ENCODE measurements at regions not wholly inside any gene's neighbourhood (a gene's known extent, or its start where the extent isn't known, plus 50 kb on each side); places are given as distances from the start of the nearest gene placed in this dataset.

DNA sequence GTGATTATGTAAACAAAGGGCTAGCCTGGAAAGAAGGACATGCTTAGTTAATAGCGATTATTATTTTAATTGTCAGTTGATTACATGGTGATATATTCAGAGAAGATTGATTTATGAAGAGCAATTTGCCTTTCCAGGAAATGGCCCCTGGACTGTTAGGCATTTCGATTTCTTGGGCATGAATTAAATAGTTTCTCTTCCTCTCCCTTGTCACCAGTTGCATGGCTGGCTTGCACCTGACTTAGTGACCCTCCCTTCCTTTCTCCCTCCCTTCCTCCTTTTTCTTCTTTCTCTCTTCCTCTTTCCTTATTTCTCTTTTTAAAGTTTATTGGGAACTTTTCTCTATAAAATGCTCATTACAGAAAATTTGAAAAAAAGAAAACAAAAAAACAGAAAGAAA is 235.4 kb downstream of the CDC5L start:
- Histone ChIP-seq H3K4me1 (no peaks in the 10 kb centered on the region), H3K27ac (no peak overlapping the region), H3K4me3 (no peak overlapping the region), H3K9me3 (no peaks in the 10 kb centered on the region), H3K36me3 (no peaks in the 10 kb centered on the region), H3K27me3 (no peaks in the 10 kb centered on the region)
- intact Hi-C loops (cut with DNase I) = no loop called here
- no peak for DNase-seq (ENCODE audit: extremely low spot score in 2 of 2)
- TF ChIP-seq POLR2AphosphoS5 (IDR thresholded peaks at IDR 0.05; ENCODE audit: insufficient read depth in 1 of 2, low read depth in 1 of 2) = no peak
- TF ChIP-seq, protein P1, sequence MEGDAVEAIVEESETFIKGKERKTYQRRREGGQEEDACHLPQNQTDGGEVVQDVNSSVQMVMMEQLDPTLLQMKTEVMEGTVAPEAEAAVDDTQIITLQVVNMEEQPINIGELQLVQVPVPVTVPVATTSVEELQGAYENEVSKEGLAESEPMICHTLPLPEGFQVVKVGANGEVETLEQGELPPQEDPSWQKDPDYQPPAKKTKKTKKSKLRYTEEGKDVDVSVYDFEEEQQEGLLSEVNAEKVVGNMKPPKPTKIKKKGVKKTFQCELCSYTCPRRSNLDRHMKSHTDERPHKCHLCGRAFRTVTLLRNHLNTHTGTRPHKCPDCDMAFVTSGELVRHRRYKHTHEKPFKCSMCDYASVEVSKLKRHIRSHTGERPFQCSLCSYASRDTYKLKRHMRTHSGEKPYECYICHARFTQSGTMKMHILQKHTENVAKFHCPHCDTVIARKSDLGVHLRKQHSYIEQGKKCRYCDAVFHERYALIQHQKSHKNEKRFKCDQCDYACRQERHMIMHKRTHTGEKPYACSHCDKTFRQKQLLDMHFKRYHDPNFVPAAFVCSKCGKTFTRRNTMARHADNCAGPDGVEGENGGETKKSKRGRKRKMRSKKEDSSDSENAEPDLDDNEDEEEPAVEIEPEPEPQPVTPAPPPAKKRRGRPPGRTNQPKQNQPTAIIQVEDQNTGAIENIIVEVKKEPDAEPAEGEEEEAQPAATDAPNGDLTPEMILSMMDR (IDR thresholded peaks at IDR 0.05) = no peak

DNA sequence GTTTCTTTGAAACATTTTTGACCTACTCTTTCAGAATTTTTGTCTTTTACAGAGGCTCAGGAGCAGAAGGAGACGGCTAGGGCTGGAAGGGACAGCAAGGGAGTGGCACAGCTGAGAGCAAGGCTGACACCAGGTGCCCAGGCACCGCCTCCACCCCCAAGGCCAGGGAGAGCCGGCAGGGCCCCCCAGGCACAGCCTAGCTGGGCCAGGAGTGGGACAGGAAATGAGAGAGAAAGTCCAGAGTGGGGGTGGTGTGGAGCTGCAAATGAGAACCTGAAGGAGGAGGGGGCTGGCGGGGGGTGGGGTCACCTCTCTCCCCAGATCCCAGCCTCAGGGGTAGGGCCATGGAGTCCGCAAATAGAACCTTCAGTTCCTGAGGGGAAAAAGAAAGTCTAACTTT is 236.7 kb downstream of the CDC5L start:
- Histone ChIP-seq H3K9me3 (no peaks in the 10 kb centered on the region), H3K36me3 (no peaks in the 10 kb centered on the region), H3K27ac (no peak overlapping the region), H3K4me1 (no peaks in the 10 kb centered on the region), H3K27me3 (no peaks in the 10 kb centered on the region), H3K4me3 (no peak overlapping the region)
- intact Hi-C loops (cut with DNase I) = no loop called here
- no peak for DNase-seq (ENCODE audit: extremely low spot score in 2 of 2)
- TF ChIP-seq, protein P1 (IDR thresholded peaks at IDR 0.05) = no peak
- TF ChIP-seq POLR2A (IDR thresholded peaks at IDR 0.05) (no peak), POLR2AphosphoS5 (IDR thresholded peaks at IDR 0.05; ENCODE audit: insufficient read depth in 1 of 2, low read depth in 1 of 2) (no peak)

DNA sequence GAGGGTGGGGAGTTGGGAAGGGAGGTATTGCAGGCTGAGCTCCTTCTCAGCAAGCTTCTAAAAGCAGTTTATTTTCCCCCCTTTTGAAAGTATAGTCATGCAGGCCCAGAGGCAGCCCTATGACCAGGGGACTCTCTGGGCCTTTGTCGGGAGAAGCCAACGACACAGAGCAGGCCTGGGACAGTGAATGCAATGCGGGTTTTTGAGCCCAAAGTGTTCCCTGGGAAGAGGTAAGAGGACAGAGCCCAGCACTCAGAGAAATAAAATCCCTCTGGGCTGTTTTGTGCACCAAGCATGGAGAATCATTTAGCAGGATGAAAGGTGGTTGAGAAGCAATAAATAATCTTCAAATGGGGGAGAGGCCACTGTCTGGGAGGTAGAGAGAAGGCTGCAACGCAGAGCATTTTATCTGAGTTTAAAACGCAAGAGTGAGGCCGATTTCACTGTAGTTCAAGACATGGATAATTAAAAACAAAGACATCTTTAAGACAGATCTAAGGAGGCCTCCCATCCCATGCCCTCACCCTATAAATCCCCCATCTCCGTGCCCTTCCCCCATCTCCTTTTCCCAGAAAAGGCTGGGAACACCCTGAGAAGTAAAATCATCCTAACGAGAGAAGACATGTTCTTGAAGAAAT is 237.5 kb downstream of the CDC5L start:
- Histone ChIP-seq H3K4me3 (no peak overlapping the region), H3K36me3 (no peaks in the 10 kb centered on the region), H3K27me3 (no peaks in the 10 kb centered on the region), H3K27ac (no peak overlapping the region), H3K4me1 (no peaks in the 10 kb centered on the region), H3K9me3 (no peaks in the 10 kb centered on the region)
- no peak for DNase-seq (ENCODE audit: extremely low spot score in 2 of 2)
- intact Hi-C loops (cut with DNase I) = no loop called here
- TF ChIP-seq POLR2A (IDR thresholded peaks at IDR 0.05) (no peak), POLR2AphosphoS5 (IDR thresholded peaks at IDR 0.05; ENCODE audit: insufficient read depth in 1 of 2, low read depth in 1 of 2) (no peak)
- TF ChIP-seq, protein P1 (IDR thresholded peaks at IDR 0.05) = no peak

DNA sequence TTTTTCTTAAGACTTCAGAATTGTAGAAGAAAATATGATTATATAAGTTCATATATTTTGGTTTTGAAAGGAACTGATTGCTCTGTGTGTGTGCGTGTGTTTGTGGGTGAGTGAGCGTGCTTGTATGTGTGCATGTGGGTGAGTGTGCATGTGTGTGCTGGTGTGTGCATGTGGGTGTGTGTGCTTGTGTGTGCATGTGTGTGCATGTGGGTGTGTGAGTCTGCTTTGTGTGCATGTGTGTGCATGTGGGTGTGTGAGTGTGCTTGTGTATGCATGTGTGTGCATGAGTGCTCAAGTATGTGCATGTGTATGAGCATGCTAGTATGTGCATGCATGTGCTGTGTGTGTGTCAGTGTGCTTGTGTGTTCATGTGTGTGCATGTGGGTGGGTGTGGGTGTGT is 238.5 kb downstream of the CDC5L start:
- no peak overlapping the region for H3K4me3 ChIP-seq
- intact Hi-C loops (cut with DNase I) = no loop called here
- no peak for DNase-seq (ENCODE audit: extremely low spot score in 2 of 2)
- H3K4me1 ChIP-seq = no peaks in the 10 kb centered on the region
- no peak for TF ChIP-seq POLR2AphosphoS5 (IDR thresholded peaks at IDR 0.05; ENCODE audit: insufficient read depth in 1 of 2, low read depth in 1 of 2)
- no peak for TF ChIP-seq POLR2A (IDR thresholded peaks at IDR 0.05)
- TF ChIP-seq, protein P1 (IDR thresholded peaks at IDR 0.05) = no peak
- no peaks in the 10 kb centered on the region for H3K9me3 ChIP-seq
- H3K27me3 ChIP-seq = no peaks in the 10 kb centered on the region
- no peaks in the 10 kb centered on the region for H3K36me3 ChIP-seq
- H3K27ac ChIP-seq = no peak overlapping the region

DNA sequence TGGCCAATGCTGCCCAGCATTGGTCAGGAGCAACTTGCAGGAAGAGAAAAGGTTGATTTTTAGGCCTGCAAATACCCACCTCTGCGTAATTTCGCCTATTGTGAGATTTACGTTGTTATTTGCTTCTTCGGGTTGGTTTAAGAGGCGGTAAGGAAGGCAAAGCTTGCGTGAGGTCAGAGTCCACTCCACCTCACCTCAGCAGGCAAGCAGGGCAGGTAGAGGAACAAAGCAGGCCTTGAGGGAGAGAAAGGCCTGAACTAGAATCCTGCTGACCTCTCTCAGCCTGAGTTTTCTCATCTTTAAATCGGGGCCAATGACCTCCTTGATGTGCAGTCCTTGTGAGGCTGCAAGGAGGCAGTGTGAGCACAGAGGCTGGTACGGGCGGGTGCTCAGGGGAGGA is 239.1 kb downstream of the CDC5L start:
- DNase-seq (ENCODE audit: extremely low spot score in 2 of 2) = no peak
- intact Hi-C loops (cut with DNase I) = no loop called here
- H3K27me3 ChIP-seq = no peaks in the 10 kb centered on the region
- no peaks in the 10 kb centered on the region for H3K36me3 ChIP-seq
- H3K4me3 ChIP-seq = no peak overlapping the region
- no peaks in the 10 kb centered on the region for H3K4me1 ChIP-seq
- no peaks in the 10 kb centered on the region for H3K9me3 ChIP-seq
- no peak overlapping the region for H3K27ac ChIP-seq
- TF ChIP-seq POLR2A (IDR thresholded peaks at IDR 0.05) (no peak), POLR2AphosphoS5 (IDR thresholded peaks at IDR 0.05; ENCODE audit: insufficient read depth in 1 of 2, low read depth in 1 of 2) (no peak)
- TF ChIP-seq, protein P1 (IDR thresholded peaks at IDR 0.05) = no peak

All from vagina (tissue), 2 donors.